ENCODE measurements at regions not wholly inside any gene's neighbourhood (a gene's known extent, or its start where the extent isn't known, plus 50 kb on each side); places are given as distances from the start of the nearest gene placed in this dataset.
A peak's percentile ranks its signal among the peaks of the same experiment; 100 is the strongest.

DNA sequence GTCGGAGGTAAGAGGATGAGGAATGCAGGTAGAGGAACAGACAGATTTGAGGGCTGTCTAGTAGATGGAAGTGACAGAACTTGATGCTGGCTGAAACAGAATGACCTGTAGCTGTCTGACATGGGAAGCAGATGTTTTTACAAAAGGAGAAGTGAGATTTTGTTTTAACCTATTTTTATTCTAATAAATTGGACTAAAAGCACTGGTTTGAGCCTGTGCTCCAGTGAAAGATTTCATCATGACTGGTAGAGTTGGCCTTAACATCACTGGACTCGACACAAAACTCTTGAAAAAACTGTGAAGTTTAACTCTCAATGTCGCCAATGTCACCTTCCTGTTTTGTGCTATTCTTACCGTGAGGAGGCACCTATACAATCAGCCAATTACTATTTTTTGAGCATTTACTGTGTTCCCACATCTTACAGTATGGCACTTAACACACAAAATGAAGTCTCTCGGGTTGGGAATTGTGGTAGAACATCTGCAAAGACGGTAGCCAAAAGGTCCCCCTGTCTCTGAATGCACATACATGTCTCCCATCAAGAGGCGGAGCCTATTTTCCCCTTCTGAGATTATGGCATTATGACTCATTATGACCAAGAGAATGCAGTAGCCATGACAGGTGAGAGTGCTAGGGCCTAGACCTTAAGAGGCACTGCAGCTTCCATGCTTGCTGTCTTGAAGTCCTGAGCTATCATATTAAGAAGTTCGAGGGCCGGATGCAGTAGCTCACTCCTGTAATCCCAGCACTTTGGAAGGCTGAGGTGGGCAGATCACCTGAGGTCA is 93.2 kb downstream of the FOXF2 start:
- Mint-ChIP-seq H3K27me3 (ENCODE audit: unreplicated experiment) (no peaks in the 10 kb centered on the region), H3K36me3 (ENCODE audit: unreplicated experiment) (no peaks in the 10 kb centered on the region), H3K27ac (ENCODE audit: unreplicated experiment) (peak overlapping the region; percentile 78), H3K9me3 (ENCODE audit: unreplicated experiment) (peaks cover 2% of the 10 kb centered on the region), H3K4me1 (ENCODE audit: unreplicated experiment) (peaks cover 67% of the 10 kb centered on the region), H3K4me3 (ENCODE audit: unreplicated experiment) (no peak overlapping the region)
- DNase-seq (ENCODE audit: extremely low spot score, unreplicated experiment), result no peak
- TF ChIP-seq, protein P1, sequence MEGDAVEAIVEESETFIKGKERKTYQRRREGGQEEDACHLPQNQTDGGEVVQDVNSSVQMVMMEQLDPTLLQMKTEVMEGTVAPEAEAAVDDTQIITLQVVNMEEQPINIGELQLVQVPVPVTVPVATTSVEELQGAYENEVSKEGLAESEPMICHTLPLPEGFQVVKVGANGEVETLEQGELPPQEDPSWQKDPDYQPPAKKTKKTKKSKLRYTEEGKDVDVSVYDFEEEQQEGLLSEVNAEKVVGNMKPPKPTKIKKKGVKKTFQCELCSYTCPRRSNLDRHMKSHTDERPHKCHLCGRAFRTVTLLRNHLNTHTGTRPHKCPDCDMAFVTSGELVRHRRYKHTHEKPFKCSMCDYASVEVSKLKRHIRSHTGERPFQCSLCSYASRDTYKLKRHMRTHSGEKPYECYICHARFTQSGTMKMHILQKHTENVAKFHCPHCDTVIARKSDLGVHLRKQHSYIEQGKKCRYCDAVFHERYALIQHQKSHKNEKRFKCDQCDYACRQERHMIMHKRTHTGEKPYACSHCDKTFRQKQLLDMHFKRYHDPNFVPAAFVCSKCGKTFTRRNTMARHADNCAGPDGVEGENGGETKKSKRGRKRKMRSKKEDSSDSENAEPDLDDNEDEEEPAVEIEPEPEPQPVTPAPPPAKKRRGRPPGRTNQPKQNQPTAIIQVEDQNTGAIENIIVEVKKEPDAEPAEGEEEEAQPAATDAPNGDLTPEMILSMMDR (IDR thresholded peaks at IDR 0.05), result no peak

DNA sequence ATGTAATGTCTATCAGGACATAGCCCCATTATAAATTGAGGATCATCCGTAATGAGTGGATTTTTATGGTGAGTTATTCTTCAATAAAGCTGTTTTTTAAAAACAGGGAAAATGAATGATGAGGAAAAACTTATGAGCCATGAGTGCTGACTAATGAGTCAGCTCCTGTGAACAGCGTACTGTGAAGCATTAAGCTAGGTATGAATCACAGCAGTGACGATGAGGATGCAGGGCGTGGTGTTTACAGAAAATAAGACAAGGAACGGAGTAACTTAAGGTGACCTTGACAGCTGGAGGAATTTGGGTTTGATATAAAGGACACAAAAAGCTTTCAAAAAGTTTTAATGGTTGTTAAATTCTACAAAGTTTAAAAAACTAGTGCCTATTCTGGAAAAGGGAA is 96.3 kb downstream of the FOXF2 start:
- Mint-ChIP-seq H3K27me3 (ENCODE audit: unreplicated experiment) (no peaks in the 10 kb centered on the region), H3K4me1 (ENCODE audit: unreplicated experiment) (peaks cover 41% of the 10 kb centered on the region), H3K27ac (ENCODE audit: unreplicated experiment) (peak overlapping the region; percentile 46), H3K4me3 (ENCODE audit: unreplicated experiment) (no peak overlapping the region), H3K36me3 (ENCODE audit: unreplicated experiment) (no peaks in the 10 kb centered on the region), H3K9me3 (ENCODE audit: unreplicated experiment) (no peaks in the 10 kb centered on the region)
- no peak for DNase-seq (ENCODE audit: extremely low spot score, unreplicated experiment)
- TF ChIP-seq, protein P1 (IDR thresholded peaks at IDR 0.05), result no peak

DNA sequence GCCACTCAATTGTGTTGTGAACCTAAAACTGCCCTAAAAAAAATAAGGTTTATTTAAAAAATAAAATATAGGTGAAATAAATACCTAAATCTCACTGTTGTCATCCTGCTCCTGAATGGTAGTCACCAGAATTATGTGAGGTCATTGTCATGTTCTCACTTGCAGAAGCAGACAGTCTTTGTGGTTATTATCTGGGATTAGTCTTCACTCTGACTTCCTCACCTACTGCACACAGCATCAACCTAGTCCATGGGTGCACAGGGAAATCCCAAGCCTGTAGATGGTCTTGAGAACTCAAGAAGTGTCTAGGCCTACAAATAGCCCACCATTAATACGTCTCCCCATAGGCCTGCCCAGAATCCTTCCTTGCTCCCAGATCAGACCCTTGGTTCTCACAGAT is 97.0 kb downstream of the FOXF2 start:
- Mint-ChIP-seq H3K36me3 (ENCODE audit: unreplicated experiment) (no peaks in the 10 kb centered on the region), H3K4me3 (ENCODE audit: unreplicated experiment) (no peak overlapping the region), H3K27me3 (ENCODE audit: unreplicated experiment) (no peaks in the 10 kb centered on the region), H3K9me3 (ENCODE audit: unreplicated experiment) (no peaks in the 10 kb centered on the region), H3K4me1 (ENCODE audit: unreplicated experiment) (peaks cover 34% of the 10 kb centered on the region), H3K27ac (ENCODE audit: unreplicated experiment) (no peak overlapping the region)
- DNase-seq (ENCODE audit: extremely low spot score, unreplicated experiment), result no peak
- TF ChIP-seq, protein P1 (IDR thresholded peaks at IDR 0.05), result no peak

GRCh38 chr6:1487239-1487638 is 97.9 kb downstream of the FOXF2 start:
- TF ChIP-seq, protein P1 (IDR thresholded peaks at IDR 0.05), result no peak
- H3K27me3 Mint-ChIP-seq (ENCODE audit: unreplicated experiment), result no peaks in the 10 kb centered on the region
- no peaks in the 10 kb centered on the region for H3K36me3 Mint-ChIP-seq (ENCODE audit: unreplicated experiment)
- H3K4me3 Mint-ChIP-seq (ENCODE audit: unreplicated experiment), result no peak overlapping the region
- DNase-seq (ENCODE audit: extremely low spot score, unreplicated experiment), result no peak
- no peak overlapping the region for H3K27ac Mint-ChIP-seq (ENCODE audit: unreplicated experiment)
- peaks cover 26% of the 10 kb centered on the region for H3K4me1 Mint-ChIP-seq (ENCODE audit: unreplicated experiment)
- H3K9me3 Mint-ChIP-seq (ENCODE audit: unreplicated experiment), result no peaks in the 10 kb centered on the region

DNA sequence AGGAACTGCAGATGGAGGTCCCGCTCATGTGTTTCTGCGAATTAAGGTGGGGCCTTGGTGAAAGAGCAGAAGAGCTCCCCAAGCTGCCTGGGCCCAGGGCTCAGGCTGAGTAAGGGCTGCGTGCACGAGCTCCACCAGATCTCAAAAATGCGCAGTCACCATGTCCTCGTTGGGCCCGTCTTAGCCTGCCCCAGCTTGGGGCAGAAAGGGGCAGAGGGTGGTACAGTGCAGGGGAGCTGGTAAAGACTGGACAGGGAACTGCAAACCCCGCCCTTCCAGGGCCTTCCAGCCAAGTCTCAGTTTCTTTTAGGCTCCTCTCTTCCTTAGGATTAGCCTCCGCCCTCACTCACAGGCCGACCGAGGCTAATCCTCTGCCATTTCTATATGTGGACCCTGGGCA is 101.6 kb downstream of the FOXF2 start:
- Mint-ChIP-seq H3K9me3 (ENCODE audit: unreplicated experiment) (peaks cover 5% of the 10 kb centered on the region), H3K4me1 (ENCODE audit: unreplicated experiment) (peaks cover 5% of the 10 kb centered on the region), H3K27ac (ENCODE audit: unreplicated experiment) (no peak overlapping the region), H3K36me3 (ENCODE audit: unreplicated experiment) (no peaks in the 10 kb centered on the region), H3K27me3 (ENCODE audit: unreplicated experiment) (no peaks in the 10 kb centered on the region), H3K4me3 (ENCODE audit: unreplicated experiment) (no peak overlapping the region)
- TF ChIP-seq, protein P1 (IDR thresholded peaks at IDR 0.05), result no peak
- no peak for DNase-seq (ENCODE audit: extremely low spot score, unreplicated experiment)

Measured in osteocyte (in vitro differentiated cells).